GM12878 (cell line): ENCODE measurements at regions not wholly inside any gene's neighbourhood (a gene's known extent, or its start where the extent isn't known, plus 50 kb on each side); places are given as distances from the start of the nearest gene placed in this dataset.

Experiments
- ATAC-seq: fragments of 200-7000 bp; cut with Tn5 transposase; 3 replicates; pipeline ENCODE4 v1.9.1; 2020; ENCODE audit warnings: mild to moderate bottlenecking, moderate library complexity
- BruUV-seq: library from RNA; stranded (reverse); fragments of 400-500 nt; replicated peaks from 2 replicates; lab custom pipeline; 2021; lab: Mats Ljungman, UMichigan
- CTCF ChIA-PET: fragments of 300-600 bp; sonication (Branson Sonifier 250); formaldehyde crosslinking; extraction: SDS; loops from one replicate; lab custom pipeline; 2021; ENCODE audit warnings: inconsistent platforms; lab: Yijun Ruan, JAX
- POLR2A ChIA-PET: fragments of 350-600 bp; formaldehyde crosslinking; extraction: SDS; loops from one replicate; lab custom pipeline; 2021; ENCODE audit warnings: inconsistent platforms; lab: Charles Lee
- RAD21 ChIA-PET: fragments of 300-600 bp; sonication (Branson Sonifier 250); formaldehyde crosslinking; loops from one replicate; lab custom pipeline; 2023; ENCODE audit warnings: antibody characterized with exemption; ENCODE audit not compliant: unreplicated experiment; lab: Charles Lee
- SMC1A ChIA-PET: fragments of 300-600 bp; sonication (Branson Sonifier 250); formaldehyde crosslinking; loops from one replicate; lab custom pipeline; 2023; ENCODE audit not compliant: unreplicated experiment, uncharacterized antibody; lab: Charles Lee
- DNase-seq: peaks from one replicate; pipeline ENCODE4 v3.0.0-alpha.2; 2011; ENCODE audit warnings: low read depth, low spot score
- FAIRE-seq: peaks from 3 replicates; lab custom pipeline; 2011; peaks lifted over from hg19 to GRCh38; lab: Jason Lieb, UNC
- H2AFZ ChIP-seq: 2 replicates; pipeline ENCODE4 v1.6.0; 2011; ENCODE audit warnings: low read depth, low read length, control low read depth; ENCODE audit not compliant: control insufficient read depth
- H3K27ac ChIP-seq: 2 replicates; pipeline ENCODE4 v1.5.1; 2011; ENCODE audit warnings: control low read depth; ENCODE audit not compliant: control insufficient read depth, insufficient read depth
- H3K27me3 ChIP-seq, 2 experiments: replicated peaks in 1 of 2; 2 replicates each; pipeline versions ENCODE4 v1.6.0 to v1.6.1; 2011; ENCODE audit warnings: low read length in 1 of 2; ENCODE audit not compliant: control insufficient read depth in 2 of 2, insufficient read depth in 2 of 2
- H3K36me3 ChIP-seq, 2 experiments: 2 replicates each; pipeline ENCODE4 v1.5.1; 2011; ENCODE audit warnings: low read length in 1 of 2; ENCODE audit not compliant: control insufficient read depth in 2 of 2, insufficient read depth in 2 of 2
- H3K4me1 ChIP-seq: 2 replicates; pipeline ENCODE4 v1.6.1; 2011; ENCODE audit warnings: mild to moderate bottlenecking, low read length, moderate library complexity, mixed read lengths; ENCODE audit not compliant: control insufficient read depth, insufficient read depth
- H3K4me2 ChIP-seq: 2 replicates; pipeline ENCODE4 v1.6.0; 2011; ENCODE audit warnings: control low read depth; ENCODE audit not compliant: control insufficient read depth, insufficient read depth
- H3K4me3 ChIP-seq: fragments of 200-600 bp; sonication (generic); 2 replicates; pipeline ENCODE4 v1.5.1; 2016
- H3K79me2 ChIP-seq: 2 replicates; pipeline ENCODE4 v1.6.0; 2011; ENCODE audit warnings: low read length; ENCODE audit not compliant: control insufficient read depth, insufficient read depth
- H3K9ac ChIP-seq: 2 replicates; pipeline ENCODE4 v1.8.0; 2011; ENCODE audit warnings: low read length, control low read depth, mixed read lengths; ENCODE audit not compliant: control insufficient read depth, insufficient read depth
- H3K9me3 ChIP-seq: replicated peaks from 3 replicates; pipeline ENCODE4 v1.5.1; 2011; ENCODE audit warnings: mild to moderate bottlenecking, low read length; ENCODE audit not compliant: control insufficient read depth, insufficient read depth
- H4K20me1 ChIP-seq: 2 replicates; pipeline ENCODE4 v1.6.0; 2011; ENCODE audit not compliant: control insufficient read depth, insufficient read depth
- BCL11A ChIP-seq: IDR thresholded peaks from 2 replicates; pipeline ENCODE4 v1.6.1; 2011; ENCODE audit warnings: low read depth, low read length
- BMI1 ChIP-seq: fragments of 450-650 bp; IDR thresholded peaks from 2 replicates; pipeline ENCODE4 v1.6.1; 2016; ENCODE audit warnings: mild to moderate bottlenecking, moderate library complexity, borderline replicate concordance
- CBX3 ChIP-seq: fragments of 200-600 bp; sonication (generic); IDR thresholded peaks from 2 replicates; pipeline ENCODE4 v1.6.1; 2016; ENCODE audit warnings: low read depth, borderline replicate concordance
- CBX5 ChIP-seq: sonication (generic); IDR thresholded peaks from 2 replicates; pipeline ENCODE4 v1.6.1; 2016; ENCODE audit warnings: low read depth, moderate library complexity, mild to moderate bottlenecking, inconsistent platforms
- CHD1 ChIP-seq: IDR thresholded peaks from 2 replicates; pipeline ENCODE4 v1.6.1; 2012; ENCODE audit warnings: low read depth, low read length, improper control_type of control experiment
- EGR1 ChIP-seq, 2 experiments: IDR thresholded peaks; 1 replicate in 1 of 2; 2 replicates in 1 of 2; pipeline ENCODE4 v1.6.1; 2011 to 2012; ENCODE audit warnings: low read depth in 2 of 2, low read length in 2 of 2, borderline replicate concordance in 1 of 2, mild to moderate bottlenecking in 1 of 2, moderate library complexity in 1 of 2
- IKZF1 ChIP-seq: fragments of 450-650 bp; conservative IDR thresholded peaks from 2 replicates; pipeline ENCODE4 v1.6.1; 2017; ENCODE audit warnings: antibody characterized with exemption, mild to moderate bottlenecking
- POLR2AphosphoS5 ChIP-seq: IDR thresholded peaks from 2 replicates; pipeline ENCODE4 v1.6.1; 2011; ENCODE audit warnings: mild to moderate bottlenecking, low read length, inconsistent platforms
- SMAD1 ChIP-seq: fragments of 450-650 bp; IDR thresholded peaks from 2 replicates; pipeline ENCODE4 v1.6.1; 2018; ENCODE audit warnings: mild to moderate bottlenecking, low read depth; ENCODE audit not compliant: partially characterized antibody
- WGBS: methylation state at CpG from one replicate; pipeline ENCODE4 v1.1.6; 2016; ENCODE audit warnings: low lambda C conversion rate; ENCODE audit not compliant: insufficient replicate concordance, insufficient coverage; ENCODE audit errors: missing lambda C conversion rate; 5-methylcytosine and 5-hydroxymethylcytosine counted together
- in situ Hi-C: fragments of 300-500 bp; cut with MboI; formaldehyde crosslinking; loops from 9 replicates; pipeline ENCODE4 v1.14.3; 2018; ENCODE audit warnings: mixed read lengths
- intact Hi-C: fragments of 100-400 bp; cut with micrococcal nuclease; formaldehyde crosslinking; loops from one replicate; pipeline ENCODE4 v1.14.2; 2022; ENCODE audit not compliant: unreplicated experiment
- TF ChIP-seq, protein P1 (sequence below): IDR thresholded peaks from 2 replicates; pipeline ENCODE4 v1.6.1; 2012; ENCODE audit warnings: improper control_type of control experiment, low read depth, low read length; ENCODE audit not compliant: insufficient replicate concordance
- TF ChIP-seq, protein P2 (sequence below): fragments of 450-650 bp; IDR thresholded peaks from 2 replicates; pipeline ENCODE4 v1.6.1; 2016; ENCODE audit warnings: mild to moderate bottlenecking
- TF ChIP-seq, protein P3 (sequence below): fragments of 150-350 bp; IDR thresholded peaks from 2 replicates; pipeline ENCODE4 v1.6.1; 2016; ENCODE audit warnings: low read depth, low read length

DNA sequence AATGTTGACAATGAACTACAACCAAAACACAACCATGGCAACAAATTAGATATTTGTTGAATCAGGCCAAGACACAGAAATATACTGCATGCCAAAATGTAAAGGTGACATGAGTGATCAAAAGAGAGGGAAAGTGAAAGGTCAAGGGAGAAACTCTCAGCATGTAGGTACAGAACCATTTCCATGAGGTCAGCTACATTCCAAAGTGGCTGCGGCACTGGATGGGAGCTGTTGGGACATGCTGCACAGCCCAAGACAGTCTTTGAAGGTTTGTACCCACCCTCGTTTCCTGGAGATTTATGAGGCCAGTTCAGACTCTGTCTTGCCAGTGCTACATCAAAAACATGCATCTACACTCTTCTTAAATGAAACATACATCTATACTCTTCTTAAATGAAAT, 579.9 kb downstream of the BMP2 start:
- in situ Hi-C loops: no loop called here
- RAD21 ChIA-PET: no interaction called here

More for the DNA sequence above, 579.9 kb downstream of the BMP2 start:
- H3K79me2 ChIP-seq: no peaks in the 10 kb centered on the region
- ChIA-PET CTCF (no interaction called here), POLR2A (no interaction called here), SMC1A (no interaction called here)
- no peak overlapping the region for H3K27ac ChIP-seq
- 35% methylated on average over 2 of the region's 2 CpGs for WGBS
- ATAC-seq (no peak), DNase-seq (no peak), FAIRE-seq (no peak)
- no peaks in the 10 kb centered on the region for H3K4me1 ChIP-seq
- no TSS peak for BruUV-seq
- H3K4me2 ChIP-seq: no peak overlapping the region
- intact Hi-C loops: no loop called here
- no peak for TF ChIP-seq SMAD1
- TF ChIP-seq BMI1: no peak
- no peak for TF ChIP-seq EGR1 (IDR thresholded peaks at IDR 0.05; ENCODE audit: borderline replicate concordance in 1 of 2, low read depth in 2 of 2, low read length in 2 of 2)
- TF ChIP-seq IKZF1: no peak
- TF ChIP-seq POLR2AphosphoS5: no peak
- TF ChIP-seq, protein P1, sequence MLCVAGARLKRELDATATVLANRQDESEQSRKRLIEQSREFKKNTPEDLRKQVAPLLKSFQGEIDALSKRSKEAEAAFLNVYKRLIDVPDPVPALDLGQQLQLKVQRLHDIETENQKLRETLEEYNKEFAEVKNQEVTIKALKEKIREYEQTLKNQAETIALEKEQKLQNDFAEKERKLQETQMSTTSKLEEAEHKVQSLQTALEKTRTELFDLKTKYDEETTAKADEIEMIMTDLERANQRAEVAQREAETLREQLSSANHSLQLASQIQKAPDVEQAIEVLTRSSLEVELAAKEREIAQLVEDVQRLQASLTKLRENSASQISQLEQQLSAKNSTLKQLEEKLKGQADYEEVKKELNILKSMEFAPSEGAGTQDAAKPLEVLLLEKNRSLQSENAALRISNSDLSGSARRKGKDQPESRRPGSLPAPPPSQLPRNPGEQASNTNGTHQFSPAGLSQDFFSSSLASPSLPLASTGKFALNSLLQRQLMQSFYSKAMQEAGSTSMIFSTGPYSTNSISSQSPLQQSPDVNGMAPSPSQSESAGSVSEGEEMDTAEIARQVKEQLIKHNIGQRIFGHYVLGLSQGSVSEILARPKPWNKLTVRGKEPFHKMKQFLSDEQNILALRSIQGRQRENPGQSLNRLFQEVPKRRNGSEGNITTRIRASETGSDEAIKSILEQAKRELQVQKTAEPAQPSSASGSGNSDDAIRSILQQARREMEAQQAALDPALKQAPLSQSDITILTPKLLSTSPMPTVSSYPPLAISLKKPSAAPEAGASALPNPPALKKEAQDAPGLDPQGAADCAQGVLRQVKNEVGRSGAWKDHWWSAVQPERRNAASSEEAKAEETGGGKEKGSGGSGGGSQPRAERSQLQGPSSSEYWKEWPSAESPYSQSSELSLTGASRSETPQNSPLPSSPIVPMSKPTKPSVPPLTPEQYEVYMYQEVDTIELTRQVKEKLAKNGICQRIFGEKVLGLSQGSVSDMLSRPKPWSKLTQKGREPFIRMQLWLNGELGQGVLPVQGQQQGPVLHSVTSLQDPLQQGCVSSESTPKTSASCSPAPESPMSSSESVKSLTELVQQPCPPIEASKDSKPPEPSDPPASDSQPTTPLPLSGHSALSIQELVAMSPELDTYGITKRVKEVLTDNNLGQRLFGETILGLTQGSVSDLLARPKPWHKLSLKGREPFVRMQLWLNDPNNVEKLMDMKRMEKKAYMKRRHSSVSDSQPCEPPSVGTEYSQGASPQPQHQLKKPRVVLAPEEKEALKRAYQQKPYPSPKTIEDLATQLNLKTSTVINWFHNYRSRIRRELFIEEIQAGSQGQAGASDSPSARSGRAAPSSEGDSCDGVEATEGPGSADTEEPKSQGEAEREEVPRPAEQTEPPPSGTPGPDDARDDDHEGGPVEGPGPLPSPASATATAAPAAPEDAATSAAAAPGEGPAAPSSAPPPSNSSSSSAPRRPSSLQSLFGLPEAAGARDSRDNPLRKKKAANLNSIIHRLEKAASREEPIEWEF: no peak
- TF ChIP-seq, protein P2, sequence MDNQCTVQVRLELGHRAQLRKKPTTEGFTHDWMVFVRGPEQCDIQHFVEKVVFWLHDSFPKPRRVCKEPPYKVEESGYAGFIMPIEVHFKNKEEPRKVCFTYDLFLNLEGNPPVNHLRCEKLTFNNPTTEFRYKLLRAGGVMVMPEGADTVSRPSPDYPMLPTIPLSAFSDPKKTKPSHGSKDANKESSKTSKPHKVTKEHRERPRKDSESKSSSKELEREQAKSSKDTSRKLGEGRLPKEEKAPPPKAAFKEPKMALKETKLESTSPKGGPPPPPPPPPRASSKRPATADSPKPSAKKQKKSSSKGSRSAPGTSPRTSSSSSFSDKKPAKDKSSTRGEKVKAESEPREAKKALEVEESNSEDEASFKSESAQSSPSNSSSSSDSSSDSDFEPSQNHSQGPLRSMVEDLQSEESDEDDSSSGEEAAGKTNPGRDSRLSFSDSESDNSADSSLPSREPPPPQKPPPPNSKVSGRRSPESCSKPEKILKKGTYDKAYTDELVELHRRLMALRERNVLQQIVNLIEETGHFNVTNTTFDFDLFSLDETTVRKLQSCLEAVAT: no peak
- no peak for TF ChIP-seq CHD1
- TF ChIP-seq, protein P3, sequence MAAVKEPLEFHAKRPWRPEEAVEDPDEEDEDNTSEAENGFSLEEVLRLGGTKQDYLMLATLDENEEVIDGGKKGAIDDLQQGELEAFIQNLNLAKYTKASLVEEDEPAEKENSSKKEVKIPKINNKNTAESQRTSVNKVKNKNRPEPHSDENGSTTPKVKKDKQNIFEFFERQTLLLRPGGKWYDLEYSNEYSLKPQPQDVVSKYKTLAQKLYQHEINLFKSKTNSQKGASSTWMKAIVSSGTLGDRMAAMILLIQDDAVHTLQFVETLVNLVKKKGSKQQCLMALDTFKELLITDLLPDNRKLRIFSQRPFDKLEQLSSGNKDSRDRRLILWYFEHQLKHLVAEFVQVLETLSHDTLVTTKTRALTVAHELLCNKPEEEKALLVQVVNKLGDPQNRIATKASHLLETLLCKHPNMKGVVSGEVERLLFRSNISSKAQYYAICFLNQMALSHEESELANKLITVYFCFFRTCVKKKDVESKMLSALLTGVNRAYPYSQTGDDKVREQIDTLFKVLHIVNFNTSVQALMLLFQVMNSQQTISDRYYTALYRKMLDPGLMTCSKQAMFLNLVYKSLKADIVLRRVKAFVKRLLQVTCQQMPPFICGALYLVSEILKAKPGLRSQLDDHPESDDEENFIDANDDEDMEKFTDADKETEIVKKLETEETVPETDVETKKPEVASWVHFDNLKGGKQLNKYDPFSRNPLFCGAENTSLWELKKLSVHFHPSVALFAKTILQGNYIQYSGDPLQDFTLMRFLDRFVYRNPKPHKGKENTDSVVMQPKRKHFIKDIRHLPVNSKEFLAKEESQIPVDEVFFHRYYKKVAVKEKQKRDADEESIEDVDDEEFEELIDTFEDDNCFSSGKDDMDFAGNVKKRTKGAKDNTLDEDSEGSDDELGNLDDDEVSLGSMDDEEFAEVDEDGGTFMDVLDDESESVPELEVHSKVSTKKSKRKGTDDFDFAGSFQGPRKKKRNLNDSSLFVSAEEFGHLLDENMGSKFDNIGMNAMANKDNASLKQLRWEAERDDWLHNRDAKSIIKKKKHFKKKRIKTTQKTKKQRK: no peak
- no peak for TF ChIP-seq CBX5
- no peak for TF ChIP-seq BCL11A
- TF ChIP-seq CBX3: no peak
- TF ChIP-seq, all 136 proteins: peak for 0
- Histone ChIP-seq H3K27me3 (no peaks in the 10 kb centered on the region), H2AFZ (no peak overlapping the region), H3K9me3 (no peaks in the 10 kb centered on the region), H3K36me3 (no peaks in the 10 kb centered on the region), H3K4me3 (no peak overlapping the region), H4K20me1 (no peaks in the 10 kb centered on the region), H3K9ac (no peak overlapping the region)
